ENCODE measurements at regions not wholly inside any gene's neighbourhood (a gene's known extent, or its start where the extent isn't known, plus 50 kb on each side); places are given as distances from the start of the nearest gene placed in this dataset.

- TF ChIP-seq CTCF (conservative IDR thresholded peaks at IDR 0.05; ENCODE audit: low read depth, low read length) (no peak), EZH2 (IDR thresholded peaks at IDR 0.05; ENCODE audit: borderline replicate concordance, low read depth, low read length, poor library complexity, severe bottlenecking) (no peak)
Measured at GRCh38 chr14:26655128-26655527, 57.3 kb upstream of the NOVA1 start.

Measured in A673 (cell line).